ENCODE measurements at regions not wholly inside any gene's neighbourhood (a gene's known extent, or its start where the extent isn't known, plus 50 kb on each side); places are given as distances from the start of the nearest gene placed in this dataset.

GRCh38 chr1:29793101-29793546, 556.8 kb downstream of the PTPRU start:
- TF ChIP-seq FOXK2 (IDR thresholded peaks at IDR 0.05): no peak
- no peak for TF ChIP-seq SP1 (IDR thresholded peaks at IDR 0.05)
- no peak for TF ChIP-seq FOXM1 (IDR thresholded peaks at IDR 0.05; ENCODE audit: borderline replicate concordance)
- no peak for TF ChIP-seq ELF4 (IDR thresholded peaks at IDR 0.05)
- TF ChIP-seq PKNOX1 (IDR thresholded peaks at IDR 0.05): peak; percentile 36; the same call in 1 of the 2 replicates
- TF ChIP-seq SUZ12 (IDR thresholded peaks at IDR 0.05): no peak
- TF ChIP-seq BHLHE40 (IDR thresholded peaks at IDR 0.05; ENCODE audit: borderline replicate concordance): no peak
- TF ChIP-seq TARDBP (IDR thresholded peaks at IDR 0.05): no peak
- TF ChIP-seq CTBP1 (IDR thresholded peaks at IDR 0.05; ENCODE audit: borderline replicate concordance): no peak
- no peak for TF ChIP-seq ZNF384 (IDR thresholded peaks at IDR 0.05)
- no peak for TF ChIP-seq ARNT (IDR thresholded peaks at IDR 0.05)
- TF ChIP-seq NFRKB (IDR thresholded peaks at IDR 0.05): no peak
- TF ChIP-seq FOXA1 (IDR thresholded peaks at IDR 0.05): no peak
